ENCODE measurements at regions not wholly inside any gene's neighbourhood (a gene's known extent, or its start where the extent isn't known, plus 50 kb on each side); places are given as distances from the start of the nearest gene placed in this dataset.

DNA sequence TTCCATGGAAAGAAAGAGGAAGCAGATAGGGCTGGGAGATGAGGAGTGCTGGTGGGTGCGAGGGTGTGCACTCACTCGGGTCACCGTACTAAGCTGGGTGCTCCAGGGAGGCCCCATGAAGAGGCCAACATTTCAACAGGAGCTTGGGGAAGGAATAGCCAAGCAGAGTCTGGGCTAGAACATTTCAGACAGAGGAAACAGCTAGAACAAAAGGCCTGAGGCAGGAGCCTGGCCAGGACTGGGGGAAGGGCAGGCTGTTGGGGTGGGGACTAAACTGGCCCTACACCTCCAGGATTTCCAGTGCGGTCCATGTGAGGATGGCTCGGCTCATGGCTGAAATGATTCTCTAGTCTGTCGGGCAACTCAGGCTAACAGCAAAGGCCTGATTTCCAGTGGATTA, 90.8 kb downstream of the ZFP36L2 start:
- no peak for TF ChIP-seq CTCF (IDR thresholded peaks at IDR 0.05)

GRCh38 chr2:43134571-43134889, 91.9 kb downstream of the ZFP36L2 start:
- TF ChIP-seq CTCF (IDR thresholded peaks at IDR 0.05) = no peak

GRCh38 chr2:43133708-43134570, 92.5 kb downstream of the ZFP36L2 start:
- TF ChIP-seq CTCF (IDR thresholded peaks at IDR 0.05) = no peak

- no peak for TF ChIP-seq CTCF (IDR thresholded peaks at IDR 0.05)
Observed at GRCh38 chr2:43133336-43133707, 93.1 kb downstream of the ZFP36L2 start.

DNA sequence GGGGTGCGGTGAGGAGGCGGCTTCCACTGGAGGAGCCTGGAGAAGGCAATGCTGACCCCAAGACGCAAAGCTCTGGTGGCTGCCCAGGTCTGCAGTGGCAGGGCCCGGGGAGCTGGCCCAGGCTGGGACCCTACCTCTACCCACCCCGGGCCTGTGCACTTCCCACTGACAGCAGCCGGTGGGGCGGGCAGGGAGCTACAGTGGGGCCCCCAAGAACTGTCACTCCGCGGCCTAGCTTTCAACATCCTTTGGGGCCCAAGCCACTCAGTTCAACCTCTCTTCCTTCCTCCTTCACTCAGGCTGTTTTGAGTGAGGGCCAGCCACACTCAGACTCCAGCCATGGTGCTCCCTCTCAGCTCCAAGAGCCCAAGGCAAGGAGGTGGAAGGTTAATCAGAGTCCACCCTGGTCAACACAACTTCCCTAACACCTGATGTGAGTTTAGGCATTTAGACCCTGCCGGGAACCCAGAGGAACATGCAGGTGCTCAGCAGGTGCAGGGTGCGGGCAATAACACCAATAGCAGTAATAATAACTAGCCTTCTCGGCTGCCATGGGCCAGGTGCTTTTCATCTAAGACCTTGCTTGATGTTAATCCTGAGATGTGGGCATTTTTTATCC, 93.6 kb downstream of the ZFP36L2 start:
- TF ChIP-seq CTCF (IDR thresholded peaks at IDR 0.05) = no peak

- no peak for TF ChIP-seq CTCF (IDR thresholded peaks at IDR 0.05)
Observed at GRCh38 chr2:43131890-43132682, 94.3 kb downstream of the ZFP36L2 start.

GRCh38 chr2:43131051-43131889, 95.1 kb downstream of the ZFP36L2 start:
- TF ChIP-seq CTCF (IDR thresholded peaks at IDR 0.05) = no peak; the same call in 1 of the 2 replicates

All from LNCAP (cell line).